Mesendoderm (in vitro differentiated cells): ENCODE measurements at regions not wholly inside any gene's neighbourhood (a gene's known extent, or its start where the extent isn't known, plus 50 kb on each side); places are given as distances from the start of the nearest gene placed in this dataset.

ENCODE experiments used
- DNase-seq: peaks from one replicate; pipeline ENCODE4 v3.0.0; 2013
- H2AK5ac ChIP-seq: 2 replicates; pipeline ENCODE4 v1.6.1; 2013; ENCODE audit warnings: low read length, inconsistent platforms
- H2BK120ac ChIP-seq: 2 replicates; pipeline ENCODE4 v1.6.1; 2013; ENCODE audit warnings: low read depth, mild to moderate bottlenecking, low read length, moderate library complexity, mixed read lengths
- H2BK15ac ChIP-seq: replicated peaks from 2 replicates; pipeline ENCODE4 v1.6.1; 2013; ENCODE audit warnings: low read depth, mild to moderate bottlenecking, moderate library complexity
- H2BK5ac ChIP-seq: 2 replicates; pipeline ENCODE4 v1.6.1; 2013; ENCODE audit warnings: low read length, inconsistent platforms
- H3K18ac ChIP-seq: 2 replicates; pipeline ENCODE4 v1.6.1; 2013; ENCODE audit warnings: mild to moderate bottlenecking, low read length, mixed read lengths
- H3K23ac ChIP-seq: one replicate; pipeline ENCODE4 v1.6.1; 2013; ENCODE audit warnings: low read length
- H3K27ac ChIP-seq: 2 replicates; pipeline ENCODE4 v1.5.1; 2013; ENCODE audit warnings: low read depth, mild to moderate bottlenecking, inconsistent platforms, low read length, moderate library complexity
- H3K27me3 ChIP-seq: 2 replicates; pipeline ENCODE4 v1.6.1; 2013; ENCODE audit warnings: low read length, control low read depth, mild to moderate bottlenecking, inconsistent platforms; ENCODE audit not compliant: insufficient read depth, poor library complexity
- H3K36me3 ChIP-seq: 2 replicates; pipeline ENCODE4 v1.6.1; 2013; ENCODE audit warnings: low read length, inconsistent platforms; ENCODE audit not compliant: control insufficient read depth, insufficient read depth
- H3K4ac ChIP-seq: one replicate; pipeline ENCODE4 v1.6.1; 2013; ENCODE audit warnings: low read depth, mild to moderate bottlenecking, low read length, moderate library complexity
- H3K4me1 ChIP-seq: 2 replicates; pipeline ENCODE4 v1.6.1; 2013; ENCODE audit warnings: low read depth, low read length, inconsistent platforms; ENCODE audit not compliant: control insufficient read depth
- H3K4me2 ChIP-seq: 2 replicates; pipeline ENCODE4 v1.6.1; 2013; ENCODE audit warnings: low read length
- H3K4me3 ChIP-seq: 2 replicates; pipeline ENCODE4 v1.5.1; 2013; ENCODE audit warnings: mild to moderate bottlenecking, low read length
- H3K56ac ChIP-seq: one replicate; pipeline ENCODE4 v1.6.1; 2013; ENCODE audit warnings: low read length
- H3K79me1 ChIP-seq: 2 replicates; pipeline ENCODE4 v1.6.1; 2013; ENCODE audit warnings: low read length, inconsistent platforms
- H3K79me2 ChIP-seq: 2 replicates; pipeline ENCODE4 v1.6.1; 2013; ENCODE audit warnings: mild to moderate bottlenecking, low read length; ENCODE audit not compliant: control insufficient read depth, insufficient read depth
- H3K9ac ChIP-seq: 2 replicates; pipeline ENCODE4 v1.6.1; 2013; ENCODE audit warnings: low read length, inconsistent platforms
- H4K5ac ChIP-seq: one replicate; pipeline ENCODE4 v1.6.1; 2013; ENCODE audit warnings: low read length
- H4K8ac ChIP-seq: one replicate; pipeline ENCODE4 v1.6.1; 2013; ENCODE audit warnings: low read depth, mild to moderate bottlenecking, control low read depth, low read length, moderate library complexity
- WGBS: extraction: QIAGEN DNeasy Blood & Tissue Kit; methylation state at CpG from one replicate; pipeline ENCODE4 v1.1.7; 2013; ENCODE audit warnings: low lambda C conversion rate, missing lambda C conversion rate; ENCODE audit not compliant: insufficient coverage; ENCODE audit errors: extremely low coverage; 5-methylcytosine and 5-hydroxymethylcytosine counted together

DNA sequence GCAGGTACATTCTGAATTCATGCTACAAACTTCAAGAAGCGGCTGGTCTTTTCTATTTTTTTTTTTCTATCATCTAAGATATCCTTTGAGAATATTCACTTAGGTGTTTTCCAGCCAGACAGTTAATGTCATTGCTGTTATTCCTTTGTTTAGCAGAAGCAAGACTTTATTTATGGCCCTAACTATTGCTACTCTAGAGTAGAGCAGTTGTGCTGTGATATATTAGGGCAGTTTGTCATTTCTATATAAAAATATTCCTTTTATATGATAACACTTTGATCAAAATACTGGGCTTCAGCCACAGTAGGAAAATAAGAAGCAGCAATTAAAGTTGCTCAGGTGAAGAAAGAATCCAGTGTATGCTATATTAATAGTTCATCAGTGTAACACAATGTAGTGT, 959.3 kb downstream of the NCAM2 start:
- Histone ChIP-seq H3K4me1 (no peaks in the 10 kb centered on the region), H3K56ac (no peak overlapping the region), H2BK15ac (no peak overlapping the region), H3K4me2 (no peak overlapping the region), H3K79me2 (no peaks in the 10 kb centered on the region), H4K5ac (no peak overlapping the region), H3K27ac (no peak overlapping the region), H2BK5ac (no peak overlapping the region), H3K4me3 (no peak overlapping the region), H3K79me1 (no peaks in the 10 kb centered on the region), H4K8ac (no peak overlapping the region), H3K27me3 (no peaks in the 10 kb centered on the region), H3K9ac (no peak overlapping the region), H3K18ac (no peak overlapping the region), H3K23ac (no peak overlapping the region), H3K4ac (no peak overlapping the region), H3K36me3 (no peaks in the 10 kb centered on the region), H2AK5ac (no peak overlapping the region), H2BK120ac (no peak overlapping the region)
- no CpG with 5 or more reads among the region's 1 CpG for whole genome bisulfite sequencing
- no peak for DNase-seq

DNA sequence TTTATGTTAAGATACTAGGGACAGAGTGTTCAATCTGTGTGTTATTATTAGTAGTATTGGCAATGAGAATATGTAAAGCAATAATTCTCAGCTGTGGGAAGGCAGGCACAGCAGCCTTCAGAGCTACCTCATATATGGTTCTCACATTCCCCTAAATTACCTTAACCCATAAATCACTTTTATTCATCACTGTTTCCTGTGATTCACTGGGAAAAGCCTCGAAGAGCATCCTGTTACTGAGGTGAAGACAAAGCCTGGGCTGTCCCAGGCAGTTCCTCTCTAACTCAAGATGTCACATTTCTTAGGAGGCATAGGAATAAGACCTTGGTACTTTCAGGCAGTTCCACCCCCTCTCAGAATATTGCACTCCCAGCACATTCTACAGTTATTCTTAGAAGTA, 965.7 kb downstream of the NCAM2 start:
- Histone ChIP-seq H3K4me3 (no peak overlapping the region), H3K79me2 (no peaks in the 10 kb centered on the region), H4K5ac (no peak overlapping the region), H3K36me3 (no peaks in the 10 kb centered on the region), H3K4me1 (peaks cover 2% of the 10 kb centered on the region), H3K56ac (no peak overlapping the region), H3K27me3 (no peaks in the 10 kb centered on the region), H3K23ac (no peak overlapping the region), H3K79me1 (no peaks in the 10 kb centered on the region), H3K4ac (no peak overlapping the region), H4K8ac (no peak overlapping the region), H2BK5ac (no peak overlapping the region), H2BK120ac (no peak overlapping the region), H3K27ac (no peak overlapping the region), H3K18ac (no peak overlapping the region), H2BK15ac (no peak overlapping the region), H2AK5ac (no peak overlapping the region), H3K4me2 (no peak overlapping the region), H3K9ac (no peak overlapping the region)
- no CpG with 5 or more reads among the region's 1 CpG for WGBS
- no peak for DNase-seq

DNA sequence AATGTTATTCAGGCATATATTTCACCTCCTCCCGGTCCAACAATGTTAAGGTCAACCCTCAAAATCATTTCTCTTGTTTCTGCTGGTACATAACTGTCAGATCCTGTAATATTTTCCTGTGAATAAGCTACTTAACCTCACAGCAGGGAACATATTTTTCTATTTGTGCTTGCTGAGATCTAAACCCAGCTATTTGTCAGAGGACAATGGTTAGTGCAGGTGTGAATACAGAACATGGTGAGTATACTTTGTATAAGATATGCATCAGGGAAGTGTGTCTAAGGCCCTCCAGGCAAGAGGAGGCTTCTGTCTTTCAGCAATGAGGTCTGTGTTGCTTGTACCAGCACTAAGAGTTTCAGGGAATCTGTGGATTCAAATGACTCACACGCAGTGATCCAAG, 970.6 kb downstream of the NCAM2 start:
- no CpG with 5 or more reads among the region's 2 CpGs for WGBS
- Histone ChIP-seq H4K8ac (no peak overlapping the region), H3K4me3 (no peak overlapping the region)

DNA sequence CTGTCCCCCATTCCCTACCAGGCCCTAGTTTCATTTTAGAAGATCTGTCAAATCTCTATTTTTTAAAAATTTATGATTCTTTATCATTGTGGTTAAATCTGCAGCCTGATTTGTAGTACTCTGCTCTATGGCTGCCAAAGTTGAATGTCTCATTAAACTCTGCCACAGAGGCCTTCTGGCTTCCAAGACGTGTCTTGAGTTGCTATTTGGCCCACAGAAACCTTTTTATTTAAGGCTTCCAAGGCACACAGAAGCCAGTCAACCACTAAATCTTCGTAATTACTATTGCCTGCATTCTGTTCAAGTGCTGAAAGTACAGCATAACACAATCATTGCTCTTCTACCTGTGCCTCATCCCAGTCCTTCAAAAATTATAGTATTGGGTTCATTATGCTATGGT, 971.0 kb downstream of the NCAM2 start:
- Histone ChIP-seq H3K9ac (no peak overlapping the region), H2BK5ac (no peak overlapping the region), H3K79me2 (no peaks in the 10 kb centered on the region), H3K56ac (peak overlapping the region; percentile 27), H4K5ac (no peak overlapping the region), H3K4me2 (no peak overlapping the region), H2BK15ac (no peak overlapping the region), H3K27me3 (no peaks in the 10 kb centered on the region), H3K4me1 (peaks cover 2% of the 10 kb centered on the region), H4K8ac (no peak overlapping the region), H3K36me3 (no peaks in the 10 kb centered on the region), H3K79me1 (no peaks in the 10 kb centered on the region), H3K18ac (no peak overlapping the region), H3K27ac (no peak overlapping the region), H3K23ac (no peak overlapping the region), H2AK5ac (no peak overlapping the region), H3K4me3 (no peak overlapping the region), H3K4ac (peak overlapping the region; percentile 36), H2BK120ac (no peak overlapping the region)
- WGBS: no CpG with 5 or more reads among the region's 2 CpGs
- no peak for DNase-seq

More for the DNA sequence above, 970.6 kb downstream of the NCAM2 start:
- Histone ChIP-seq H3K9ac (no peak overlapping the region), H2AK5ac (no peak overlapping the region), H2BK120ac (no peak overlapping the region), H3K23ac (no peak overlapping the region), H3K4me2 (no peak overlapping the region), H3K56ac (no peak overlapping the region), H3K27me3 (no peaks in the 10 kb centered on the region), H3K79me1 (no peaks in the 10 kb centered on the region), H3K18ac (no peak overlapping the region), H3K36me3 (no peaks in the 10 kb centered on the region), H3K4me1 (peaks cover 2% of the 10 kb centered on the region), H2BK15ac (no peak overlapping the region), H4K5ac (no peak overlapping the region), H3K79me2 (no peaks in the 10 kb centered on the region), H2BK5ac (no peak overlapping the region), H3K27ac (no peak overlapping the region), H3K4ac (no peak overlapping the region)
- DNase-seq: peak; percentile 47

DNA sequence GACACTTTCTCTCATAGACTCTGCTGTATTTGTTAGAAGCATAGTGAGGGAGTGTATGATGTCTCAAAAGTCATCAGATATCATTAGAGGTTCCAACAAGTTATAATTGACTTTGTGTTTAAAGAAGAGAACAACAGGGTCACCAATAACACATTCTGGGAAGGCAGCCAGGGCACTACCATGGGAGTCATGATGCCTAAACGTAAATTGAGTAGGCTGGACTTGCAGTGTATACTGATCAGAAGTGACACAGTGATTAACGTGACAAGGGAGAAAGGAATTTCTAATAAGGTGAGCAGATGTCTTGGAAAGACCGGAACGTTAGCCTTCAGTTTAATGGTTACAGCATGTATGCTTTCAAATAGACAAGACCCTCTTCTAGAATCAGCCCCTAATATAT, 973.2 kb downstream of the NCAM2 start:
- Histone ChIP-seq H4K8ac (no peak overlapping the region), H3K79me1 (no peaks in the 10 kb centered on the region), H3K79me2 (no peaks in the 10 kb centered on the region), H3K9ac (no peak overlapping the region), H3K56ac (no peak overlapping the region), H3K23ac (no peak overlapping the region), H3K27me3 (no peaks in the 10 kb centered on the region), H3K4me2 (no peak overlapping the region), H2AK5ac (no peak overlapping the region), H3K4me1 (peaks cover 2% of the 10 kb centered on the region), H3K4ac (no peak overlapping the region), H3K18ac (no peak overlapping the region), H2BK5ac (no peak overlapping the region), H2BK120ac (no peak overlapping the region), H2BK15ac (no peak overlapping the region), H4K5ac (no peak overlapping the region), H3K36me3 (no peaks in the 10 kb centered on the region), H3K27ac (no peak overlapping the region), H3K4me3 (no peak overlapping the region)
- DNase-seq: no peak
- no CpG with 5 or more reads among the region's 4 CpGs for WGBS

DNA sequence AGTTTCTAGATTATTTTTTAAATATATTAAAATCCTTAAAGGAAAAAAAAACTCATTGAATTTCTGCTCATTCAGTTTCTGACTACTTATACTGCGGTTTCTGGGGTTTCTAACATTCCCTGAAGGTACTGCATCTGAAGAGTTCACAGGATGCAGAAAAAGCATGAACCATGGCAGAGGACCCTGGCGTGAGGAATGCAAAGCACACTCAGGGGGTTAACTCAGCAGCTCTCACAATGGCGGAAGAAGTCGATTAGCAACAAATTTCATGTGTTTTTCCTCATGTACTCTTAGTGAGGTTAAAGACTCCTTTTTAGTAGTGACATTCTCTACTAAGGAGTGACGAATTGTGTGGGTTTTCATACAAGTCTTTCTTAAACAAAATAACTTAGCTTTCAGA, 975.6 kb downstream of the NCAM2 start:
- H4K8ac ChIP-seq: no peak overlapping the region
- H3K4ac ChIP-seq: no peak overlapping the region
- H3K18ac ChIP-seq: no peak overlapping the region
- H3K27ac ChIP-seq: no peak overlapping the region
- no peaks in the 10 kb centered on the region for H3K79me1 ChIP-seq
- H2BK5ac ChIP-seq: no peak overlapping the region
- H3K4me3 ChIP-seq: no peak overlapping the region
- no peak overlapping the region for H3K4me2 ChIP-seq
- H3K56ac ChIP-seq: no peak overlapping the region
- peaks cover under 1% of the 10 kb centered on the region for H3K4me1 ChIP-seq
- H3K27me3 ChIP-seq: no peaks in the 10 kb centered on the region
- H3K23ac ChIP-seq: no peak overlapping the region
- peak; percentile 79 for DNase-seq
- no peak overlapping the region for H2BK15ac ChIP-seq
- H3K79me2 ChIP-seq: no peaks in the 10 kb centered on the region
- H2AK5ac ChIP-seq: no peak overlapping the region
- WGBS: no CpG with 5 or more reads among the region's 5 CpGs
- H2BK120ac ChIP-seq: no peak overlapping the region
- no peak overlapping the region for H4K5ac ChIP-seq
- no peaks in the 10 kb centered on the region for H3K36me3 ChIP-seq
- no peak overlapping the region for H3K9ac ChIP-seq
